ENCODE measurements at regions not wholly inside any gene's neighbourhood (a gene's known extent, or its start where the extent isn't known, plus 50 kb on each side); places are given as distances from the start of the nearest gene placed in this dataset.

DNA sequence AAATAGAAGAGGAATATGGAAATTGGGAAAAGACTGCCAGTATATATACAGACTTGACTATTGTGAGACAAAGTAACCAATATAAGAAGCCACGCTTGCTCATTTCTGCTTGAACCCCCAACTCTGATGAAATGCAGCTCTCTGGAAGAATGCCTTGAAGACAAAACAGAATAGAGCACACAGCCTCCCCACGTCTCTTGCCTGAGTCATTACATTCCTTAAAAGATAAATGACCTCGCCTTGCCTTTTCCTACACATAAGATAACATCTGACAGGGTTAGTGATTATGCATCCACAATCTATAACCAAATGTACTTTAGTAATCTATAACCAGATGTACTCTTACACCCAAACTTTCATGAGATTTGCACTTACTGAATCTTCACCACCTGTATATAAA is 141.1 kb upstream of the EEF1E1 start:
- 34% methylated on average over 3 of the region's 3 CpGs for WGBS
- H3K4me3 ChIP-seq: no peak overlapping the region

DNA sequence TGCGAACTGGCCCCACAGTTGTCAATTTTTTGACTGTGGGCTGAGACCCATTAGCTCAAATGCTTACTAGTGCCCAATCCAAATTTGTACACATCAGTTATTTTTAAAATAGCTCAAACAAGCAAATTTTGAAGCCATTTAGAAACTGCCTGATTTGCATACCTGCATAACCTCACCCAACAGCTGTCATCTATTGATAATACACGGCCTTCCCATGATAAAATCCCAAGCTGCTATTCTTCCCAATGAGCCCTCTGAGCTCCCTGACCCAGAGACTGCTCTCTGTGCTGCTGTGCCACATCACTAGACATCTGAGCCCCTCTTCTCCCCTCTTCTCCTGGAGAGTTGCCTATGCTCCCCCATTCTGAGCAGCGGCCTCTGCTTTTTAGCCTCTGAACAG is 140.5 kb upstream of the EEF1E1 start:
- Histone ChIP-seq H3K27me3 (peaks cover 9% of the 10 kb centered on the region), H3K27ac (no peak overlapping the region), H3K9me3 (no peaks in the 10 kb centered on the region), H3K4me1 (no peaks in the 10 kb centered on the region), H3K4me3 (no peak overlapping the region), H3K36me3 (no peaks in the 10 kb centered on the region)
- TF ChIP-seq EP300 (IDR thresholded peaks at IDR 0.05) (no peak), POLR2A (IDR thresholded peaks at IDR 0.05) (no peak), POLR2AphosphoS5 (IDR thresholded peaks at IDR 0.05) (no peak)
- TF ChIP-seq, protein P1, sequence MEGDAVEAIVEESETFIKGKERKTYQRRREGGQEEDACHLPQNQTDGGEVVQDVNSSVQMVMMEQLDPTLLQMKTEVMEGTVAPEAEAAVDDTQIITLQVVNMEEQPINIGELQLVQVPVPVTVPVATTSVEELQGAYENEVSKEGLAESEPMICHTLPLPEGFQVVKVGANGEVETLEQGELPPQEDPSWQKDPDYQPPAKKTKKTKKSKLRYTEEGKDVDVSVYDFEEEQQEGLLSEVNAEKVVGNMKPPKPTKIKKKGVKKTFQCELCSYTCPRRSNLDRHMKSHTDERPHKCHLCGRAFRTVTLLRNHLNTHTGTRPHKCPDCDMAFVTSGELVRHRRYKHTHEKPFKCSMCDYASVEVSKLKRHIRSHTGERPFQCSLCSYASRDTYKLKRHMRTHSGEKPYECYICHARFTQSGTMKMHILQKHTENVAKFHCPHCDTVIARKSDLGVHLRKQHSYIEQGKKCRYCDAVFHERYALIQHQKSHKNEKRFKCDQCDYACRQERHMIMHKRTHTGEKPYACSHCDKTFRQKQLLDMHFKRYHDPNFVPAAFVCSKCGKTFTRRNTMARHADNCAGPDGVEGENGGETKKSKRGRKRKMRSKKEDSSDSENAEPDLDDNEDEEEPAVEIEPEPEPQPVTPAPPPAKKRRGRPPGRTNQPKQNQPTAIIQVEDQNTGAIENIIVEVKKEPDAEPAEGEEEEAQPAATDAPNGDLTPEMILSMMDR (IDR thresholded peaks at IDR 0.05): no peak
- WGBS: 88% methylated on average over 3 of the region's 3 CpGs
- DNase-seq (ENCODE audit: low spot score in 2 of 2): no peak

More for the DNA sequence above, 141.1 kb upstream of the EEF1E1 start:
- Histone ChIP-seq H3K4me1 (no peaks in the 10 kb centered on the region), H3K9me3 (no peaks in the 10 kb centered on the region), H3K27ac (no peak overlapping the region), H3K27me3 (peaks cover 9% of the 10 kb centered on the region), H3K36me3 (no peaks in the 10 kb centered on the region)
- TF ChIP-seq, protein P1 (IDR thresholded peaks at IDR 0.05): no peak
- TF ChIP-seq POLR2AphosphoS5 (IDR thresholded peaks at IDR 0.05): no peak
- TF ChIP-seq EP300 (IDR thresholded peaks at IDR 0.05): no peak
- TF ChIP-seq POLR2A (IDR thresholded peaks at IDR 0.05): no peak
- no peak for DNase-seq (ENCODE audit: low spot score in 2 of 2)

DNA sequence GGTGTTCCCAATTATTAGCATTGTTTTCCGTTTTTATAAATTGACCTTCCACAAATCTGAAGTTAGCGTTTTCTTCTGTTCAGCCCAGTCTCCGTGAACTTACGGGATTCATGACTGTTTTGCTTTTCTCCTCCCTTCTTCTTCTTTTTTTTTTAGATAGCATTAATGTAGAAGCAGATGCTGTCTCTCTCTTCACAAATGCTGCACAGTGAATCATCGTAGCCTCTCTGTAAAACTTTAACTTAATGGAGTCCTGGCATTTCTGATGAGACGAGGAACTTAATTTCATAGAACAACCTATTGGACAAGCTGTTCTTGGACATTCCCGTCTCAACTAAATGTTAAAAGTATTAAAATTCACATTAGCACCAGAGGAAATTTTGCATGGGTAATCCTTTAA is 138.0 kb upstream of the EEF1E1 start:
- TF ChIP-seq EP300 (IDR thresholded peaks at IDR 0.05) (no peak), POLR2AphosphoS5 (IDR thresholded peaks at IDR 0.05) (no peak), POLR2A (IDR thresholded peaks at IDR 0.05) (no peak)
- TF ChIP-seq, protein P1 (IDR thresholded peaks at IDR 0.05): no peak
- 72% methylated on average over 7 of the region's 7 CpGs for WGBS
- Histone ChIP-seq H3K4me1 (no peaks in the 10 kb centered on the region), H3K27me3 (peaks cover 10% of the 10 kb centered on the region), H3K27ac (no peak overlapping the region), H3K4me3 (no peak overlapping the region), H3K36me3 (no peaks in the 10 kb centered on the region), H3K9me3 (no peaks in the 10 kb centered on the region)
- DNase-seq (ENCODE audit: low spot score in 2 of 2): no peak

DNA sequence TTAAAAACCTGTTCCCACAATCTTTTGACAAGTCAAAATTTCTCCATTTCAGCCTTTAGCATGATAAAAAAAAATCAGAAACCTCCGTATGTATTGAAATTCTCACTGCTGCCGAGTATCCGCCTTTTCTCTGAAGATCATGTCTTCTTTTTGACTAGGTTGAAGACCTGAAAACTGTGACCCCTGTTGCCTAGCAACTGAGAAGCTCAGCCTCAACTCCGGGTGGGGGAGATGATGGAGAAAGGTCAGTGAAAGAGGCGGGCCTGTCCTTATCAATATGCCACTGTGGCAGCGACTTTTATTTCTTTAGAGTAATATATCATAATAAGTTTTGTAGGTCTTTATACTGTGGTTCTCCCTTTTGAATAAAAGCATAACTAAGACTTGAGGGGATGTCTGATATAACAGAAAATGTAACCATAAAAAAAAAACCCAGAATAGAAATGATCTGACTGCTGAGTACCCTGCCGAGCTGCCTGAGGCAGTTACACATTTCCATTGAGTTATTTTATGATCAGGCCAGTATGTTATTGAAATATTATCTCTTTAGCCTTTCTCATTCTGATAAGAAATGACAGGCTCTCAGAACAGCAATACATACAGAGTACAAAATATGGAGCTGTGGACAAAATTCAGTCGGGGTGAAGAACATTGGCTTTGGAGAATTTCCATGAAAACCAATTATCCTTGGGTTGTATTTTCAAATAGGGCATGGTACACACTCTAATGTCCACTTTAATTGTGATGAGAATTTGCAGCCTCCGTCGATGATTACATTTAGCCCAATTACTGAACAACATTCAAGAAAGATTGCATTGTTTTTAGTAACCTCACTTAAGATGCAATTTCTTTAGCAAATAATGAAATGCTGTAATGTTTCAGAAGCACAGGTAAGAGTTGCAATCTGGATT is 136.7 kb upstream of the EEF1E1 start:
- WGBS: 61% methylated on average over 10 of the region's 10 CpGs
- no peaks in the 10 kb centered on the region for H3K36me3 ChIP-seq
- H3K27me3 ChIP-seq: peaks cover 15% of the 10 kb centered on the region
- no peak for DNase-seq (ENCODE audit: low spot score in 2 of 2)
- no peak overlapping the region for H3K4me3 ChIP-seq
- H3K4me1 ChIP-seq: no peaks in the 10 kb centered on the region
- H3K9me3 ChIP-seq: no peaks in the 10 kb centered on the region
- H3K27ac ChIP-seq: no peak overlapping the region
- TF ChIP-seq POLR2AphosphoS5 (IDR thresholded peaks at IDR 0.05) (no peak), EP300 (IDR thresholded peaks at IDR 0.05) (no peak), POLR2A (IDR thresholded peaks at IDR 0.05) (no peak)
- TF ChIP-seq, protein P1 (IDR thresholded peaks at IDR 0.05): no peak

DNA sequence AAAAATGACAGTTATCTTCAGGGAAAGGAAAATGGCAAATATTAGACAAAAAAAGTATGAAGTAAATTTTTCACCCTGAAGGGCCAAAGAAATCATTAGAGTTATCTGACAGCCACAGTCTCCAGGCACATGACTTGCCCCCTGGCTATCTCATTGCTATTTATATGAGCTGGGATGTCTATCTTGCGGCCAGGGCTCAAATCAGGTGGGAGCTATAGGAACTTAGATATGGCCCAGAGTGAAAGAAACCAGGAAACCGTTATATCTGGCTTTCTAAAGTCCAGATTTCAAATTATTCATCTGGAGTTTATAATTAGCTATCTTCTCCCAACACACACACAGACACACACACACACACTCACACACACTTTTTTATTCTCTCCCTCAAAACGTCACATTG is 135.3 kb upstream of the EEF1E1 start:
- WGBS: 69% methylated on average over 3 of the region's 3 CpGs

More for the DNA sequence above, 135.3 kb upstream of the EEF1E1 start:
- H3K27ac ChIP-seq: no peak overlapping the region
- TF ChIP-seq POLR2A (IDR thresholded peaks at IDR 0.05): no peak
- TF ChIP-seq, protein P1 (IDR thresholded peaks at IDR 0.05): no peak
- no peak for TF ChIP-seq EP300 (IDR thresholded peaks at IDR 0.05)
- no peak for TF ChIP-seq POLR2AphosphoS5 (IDR thresholded peaks at IDR 0.05)
- H3K36me3 ChIP-seq: no peaks in the 10 kb centered on the region
- no peaks in the 10 kb centered on the region for H3K4me1 ChIP-seq
- DNase-seq (ENCODE audit: low spot score in 2 of 2): no peak
- H3K9me3 ChIP-seq: no peaks in the 10 kb centered on the region
- H3K27me3 ChIP-seq: peaks cover 15% of the 10 kb centered on the region
- no peak overlapping the region for H3K4me3 ChIP-seq
